Type B pancreatic cell (in vitro differentiated cells): ENCODE measurements at regions not wholly inside any gene's neighbourhood (a gene's known extent, or its start where the extent isn't known, plus 50 kb on each side); places are given as distances from the start of the nearest gene placed in this dataset.

Experiments used
- DNase-seq: peaks from one replicate; pipeline ENCODE4 v3.0.0; 2021; ENCODE audit warnings: mixed read lengths; ENCODE audit not compliant: unreplicated experiment; ENCODE audit errors: extremely low spot score
- H3K27ac Mint-ChIP-seq: 2 replicates; pipeline ENCODE4 v1.8.0; 2021; ENCODE audit warnings: mild to moderate bottlenecking, mixed read lengths
- H3K27me3 Mint-ChIP-seq: 2 replicates; pipeline ENCODE4 v1.8.0; 2021; ENCODE audit warnings: mixed read lengths
- H3K36me3 Mint-ChIP-seq: 2 replicates; pipeline ENCODE4 v1.8.0; 2021; ENCODE audit warnings: mixed read lengths
- H3K4me1 Mint-ChIP-seq: one replicate; pipeline ENCODE4 v1.8.0; 2021; ENCODE audit warnings: mixed read lengths; ENCODE audit not compliant: unreplicated experiment
- H3K4me3 Mint-ChIP-seq: 2 replicates; pipeline ENCODE4 v1.8.0; 2021; ENCODE audit warnings: mild to moderate bottlenecking, mixed read lengths
- H3K9me3 Mint-ChIP-seq: 2 replicates; pipeline ENCODE4 v1.8.0; 2021; ENCODE audit warnings: mixed read lengths
- TF ChIP-seq, protein P1 (sequence below): fragments of 200-600 bp; sonication (generic); conservative IDR thresholded peaks from 2 replicates; pipeline ENCODE4 v1.5.0; 2021; ENCODE audit warnings: antibody characterized with exemption, mild to moderate bottlenecking

DNA sequence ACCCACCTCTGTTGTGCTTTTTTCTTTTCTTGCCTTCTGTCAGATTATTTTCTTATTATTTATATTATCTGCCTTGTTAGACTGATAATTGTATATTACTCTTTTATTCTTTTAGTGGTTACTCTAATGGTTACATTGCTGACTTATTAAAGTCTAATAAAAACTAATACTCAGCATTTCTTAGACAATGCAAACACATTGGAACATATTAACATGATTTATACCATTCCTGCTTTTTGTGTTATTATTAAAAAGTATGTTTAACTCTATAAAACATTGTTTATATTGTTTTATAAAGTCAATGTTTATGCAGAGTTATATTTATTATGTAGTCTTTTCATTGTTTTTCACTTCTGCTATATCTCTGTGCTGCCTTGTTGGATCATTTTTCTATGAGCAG, 68.0 kb upstream of the CACNA2D1 start:
- Mint-ChIP-seq H3K4me3 (no peak overlapping the region), H3K4me1 (no peaks in the 10 kb centered on the region)

DNA sequence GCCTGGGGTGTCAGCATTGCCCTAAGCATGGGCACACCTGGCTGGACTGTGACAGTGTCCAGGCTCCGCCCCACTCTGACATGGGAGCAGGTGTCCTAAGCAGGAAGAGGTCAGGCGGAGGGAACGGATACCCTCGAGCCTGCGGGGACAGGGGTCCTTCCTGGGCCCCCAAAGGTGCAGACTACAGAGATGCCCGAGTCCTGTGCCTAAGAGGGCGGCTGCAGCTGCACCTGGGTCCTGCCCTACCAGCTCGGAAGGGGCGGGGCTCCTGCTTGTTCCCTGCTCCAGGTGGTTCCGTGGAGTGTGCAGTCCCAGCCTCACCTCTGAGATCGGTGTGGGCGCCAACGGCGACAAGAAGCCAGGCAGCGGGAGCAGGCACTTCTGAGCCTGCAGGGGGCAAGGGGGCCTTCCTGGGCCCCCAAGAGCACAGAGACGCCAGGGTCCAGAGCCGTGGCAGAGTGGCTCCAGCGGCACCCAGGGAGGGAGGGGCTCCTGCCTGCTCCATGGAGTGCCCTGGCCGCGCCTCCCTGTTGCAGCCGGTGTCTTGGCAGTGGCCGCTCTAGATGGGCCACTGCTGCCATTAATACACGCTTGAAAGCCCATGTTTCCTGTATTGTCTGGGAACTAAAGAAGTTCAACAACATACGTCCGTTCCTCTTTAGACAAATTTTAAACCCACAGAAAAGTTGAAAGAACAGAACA, 64.5 kb upstream of the CACNA2D1 start:
- no peaks in the 10 kb centered on the region for H3K4me1 Mint-ChIP-seq
- peak overlapping the region; percentile 37 for H3K4me3 Mint-ChIP-seq
- H3K27me3 Mint-ChIP-seq: peaks cover 3% of the 10 kb centered on the region
- H3K9me3 Mint-ChIP-seq: no peaks in the 10 kb centered on the region
- TF ChIP-seq, protein P1, sequence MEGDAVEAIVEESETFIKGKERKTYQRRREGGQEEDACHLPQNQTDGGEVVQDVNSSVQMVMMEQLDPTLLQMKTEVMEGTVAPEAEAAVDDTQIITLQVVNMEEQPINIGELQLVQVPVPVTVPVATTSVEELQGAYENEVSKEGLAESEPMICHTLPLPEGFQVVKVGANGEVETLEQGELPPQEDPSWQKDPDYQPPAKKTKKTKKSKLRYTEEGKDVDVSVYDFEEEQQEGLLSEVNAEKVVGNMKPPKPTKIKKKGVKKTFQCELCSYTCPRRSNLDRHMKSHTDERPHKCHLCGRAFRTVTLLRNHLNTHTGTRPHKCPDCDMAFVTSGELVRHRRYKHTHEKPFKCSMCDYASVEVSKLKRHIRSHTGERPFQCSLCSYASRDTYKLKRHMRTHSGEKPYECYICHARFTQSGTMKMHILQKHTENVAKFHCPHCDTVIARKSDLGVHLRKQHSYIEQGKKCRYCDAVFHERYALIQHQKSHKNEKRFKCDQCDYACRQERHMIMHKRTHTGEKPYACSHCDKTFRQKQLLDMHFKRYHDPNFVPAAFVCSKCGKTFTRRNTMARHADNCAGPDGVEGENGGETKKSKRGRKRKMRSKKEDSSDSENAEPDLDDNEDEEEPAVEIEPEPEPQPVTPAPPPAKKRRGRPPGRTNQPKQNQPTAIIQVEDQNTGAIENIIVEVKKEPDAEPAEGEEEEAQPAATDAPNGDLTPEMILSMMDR: no peak
- H3K36me3 Mint-ChIP-seq: no peaks in the 10 kb centered on the region
- DNase-seq: no peak
- no peak overlapping the region for H3K27ac Mint-ChIP-seq

More for the DNA sequence above, 68.0 kb upstream of the CACNA2D1 start:
- TF ChIP-seq, protein P1: no peak
- DNase-seq: no peak
- H3K9me3 Mint-ChIP-seq: peaks cover 5% of the 10 kb centered on the region
- peaks cover 3% of the 10 kb centered on the region for H3K27me3 Mint-ChIP-seq
- no peaks in the 10 kb centered on the region for H3K36me3 Mint-ChIP-seq
- no peak overlapping the region for H3K27ac Mint-ChIP-seq

DNA sequence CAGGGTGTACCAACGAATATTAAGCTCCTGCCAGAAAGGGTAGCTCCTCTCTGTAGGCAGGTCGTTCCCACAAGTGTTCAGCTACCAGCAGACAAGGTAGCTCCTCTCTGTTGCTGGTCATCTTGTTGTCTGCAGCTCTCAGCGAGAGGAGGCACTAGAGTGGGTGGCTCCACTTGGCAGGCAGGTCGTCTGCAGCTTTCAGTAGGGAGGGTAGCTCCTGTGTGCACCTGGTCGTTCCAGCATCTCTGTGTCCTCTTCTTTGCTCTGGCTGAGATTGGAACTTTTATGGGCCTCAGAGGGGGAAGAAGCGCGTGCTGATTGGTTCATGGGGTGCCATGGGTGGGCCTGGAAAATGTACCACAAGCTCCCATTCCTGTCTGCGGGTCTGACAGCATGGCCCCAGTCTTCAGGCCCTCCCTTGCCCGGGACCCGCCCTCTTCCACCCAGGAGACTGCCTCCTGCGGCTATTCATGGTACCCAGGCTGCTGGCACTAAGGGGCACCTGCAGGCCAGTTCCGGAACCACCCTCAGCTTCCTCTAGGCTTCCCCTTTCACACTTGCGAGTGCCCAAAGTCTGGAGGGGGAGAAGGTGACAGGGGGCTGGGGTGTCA, 63.9 kb upstream of the CACNA2D1 start:
- Mint-ChIP-seq H3K4me1 (no peaks in the 10 kb centered on the region), H3K27ac (no peak overlapping the region), H3K36me3 (no peaks in the 10 kb centered on the region), H3K9me3 (no peaks in the 10 kb centered on the region), H3K27me3 (peaks cover 3% of the 10 kb centered on the region), H3K4me3 (no peak overlapping the region)
- TF ChIP-seq, protein P1: no peak
- DNase-seq: no peak

DNA sequence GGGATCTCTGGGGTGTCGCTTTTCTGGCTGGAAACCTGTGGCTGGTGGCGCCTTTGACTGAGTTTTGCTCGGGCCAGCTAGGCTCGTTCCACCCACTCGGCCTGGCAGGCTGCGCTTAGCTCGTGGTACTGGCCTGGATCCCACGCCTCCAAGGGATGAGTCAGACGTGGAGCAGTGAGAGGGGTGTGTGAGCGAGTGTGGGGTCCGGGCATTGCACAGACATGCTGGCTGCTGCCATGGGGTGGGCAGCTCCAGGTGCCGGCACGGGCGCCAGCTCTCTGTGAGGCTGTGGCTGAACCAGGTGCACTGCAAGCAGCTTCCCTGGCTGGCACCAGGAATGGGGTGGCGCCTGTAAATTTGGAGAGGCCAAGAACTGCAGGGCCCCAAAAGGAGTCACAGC, 63.1 kb upstream of the CACNA2D1 start:
- TF ChIP-seq, protein P1: no peak
- Mint-ChIP-seq H3K9me3 (no peaks in the 10 kb centered on the region), H3K27ac (no peak overlapping the region), H3K4me3 (no peak overlapping the region), H3K4me1 (no peaks in the 10 kb centered on the region), H3K36me3 (no peaks in the 10 kb centered on the region), H3K27me3 (peaks cover 3% of the 10 kb centered on the region)
- no peak for DNase-seq

DNA sequence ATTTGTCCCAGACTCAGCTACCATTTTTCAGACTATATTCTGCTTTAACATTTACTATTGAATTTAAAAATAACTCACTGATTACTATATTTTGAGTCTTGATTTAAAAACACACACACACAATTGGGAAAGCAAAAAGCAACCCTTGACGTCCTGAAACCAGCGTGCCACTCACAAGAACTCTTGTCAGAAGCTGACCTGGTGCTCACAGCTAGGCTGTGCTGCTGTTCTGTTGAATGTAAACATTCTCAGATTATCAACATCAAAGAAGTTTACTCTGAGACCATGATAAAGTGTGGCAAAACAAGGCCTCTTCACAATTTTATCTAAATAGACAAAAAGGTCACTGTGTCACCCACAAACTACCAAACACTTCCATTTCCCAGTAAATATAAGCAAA, 62.6 kb upstream of the CACNA2D1 start:
- Mint-ChIP-seq H3K4me3 (no peak overlapping the region), H3K27ac (no peak overlapping the region), H3K27me3 (peaks cover 3% of the 10 kb centered on the region), H3K9me3 (no peaks in the 10 kb centered on the region), H3K4me1 (no peaks in the 10 kb centered on the region), H3K36me3 (no peaks in the 10 kb centered on the region)
- TF ChIP-seq, protein P1: no peak
- no peak for DNase-seq
